Kidney (tissue), 13 donors: ENCODE measurements at regions not wholly inside any gene's neighbourhood (a gene's known extent, or its start where the extent isn't known, plus 50 kb on each side); places are given as distances from the start of the nearest gene placed in this dataset.

Experiments
- DNase-seq, 5 donors: peaks; one replicate each; pipeline ENCODE4 v3.0.0-alpha.2; 2013 to 2020
- FAIRE-seq: peaks from 2 replicates; lab custom pipeline; 2012; peaks lifted over from hg19 to GRCh38; lab: Jason Lieb, UNC
- H3K27ac ChIP-seq, 2 donors: one replicate each; pipeline ENCODE4 v1.7.0; 2013; ENCODE audit warnings: low read depth in 2 of 2, low read length in 2 of 2, inconsistent platforms in 1 of 2
- H3K27me3 ChIP-seq: one replicate; pipeline ENCODE4 v1.7.1; 2013; ENCODE audit warnings: low read length, inconsistent platforms; ENCODE audit not compliant: control insufficient read depth, insufficient read depth
- H3K36me3 ChIP-seq, 3 donors: one replicate each; pipeline versions ENCODE4 v1.7.0 to v1.7.1; 2013; ENCODE audit warnings: low read length in 3 of 3, control low read depth in 1 of 3, inconsistent platforms in 1 of 3; ENCODE audit not compliant: insufficient read depth in 3 of 3, control insufficient read depth in 2 of 3
- H3K4me1 ChIP-seq, 3 donors: one replicate each; pipeline versions ENCODE4 v1.7.0 to v1.7.1; 2013; ENCODE audit warnings: low read length in 3 of 3, inconsistent platforms in 1 of 3, low read depth in 1 of 3; ENCODE audit not compliant: control insufficient read depth in 2 of 3, insufficient read depth in 2 of 3
- H3K4me3 ChIP-seq, 3 donors: one replicate each; pipeline versions ENCODE4 v1.7.0 to v1.8.1; 2013; ENCODE audit warnings: low read length in 3 of 3, control low read depth in 1 of 3, inconsistent platforms in 1 of 3
- H3K9ac ChIP-seq, 3 donors: one replicate each; pipeline versions ENCODE4 v1.7.0 to v1.7.1; 2013; ENCODE audit warnings: low read length in 3 of 3, control low read depth in 1 of 3, inconsistent platforms in 1 of 3
- H3K9me3 ChIP-seq, 3 donors: one replicate each; pipeline versions ENCODE4 v1.7.0 to v1.7.1; 2013; ENCODE audit warnings: low read length in 3 of 3, control low read depth in 1 of 3, inconsistent platforms in 1 of 3; ENCODE audit not compliant: control insufficient read depth in 2 of 3, insufficient read depth in 1 of 3
- intact Hi-C: fragments of 100-400 bp; cut with DNase I; formaldehyde crosslinking; loops from one replicate; pipeline ENCODE4 v1.11.1; 2022
- TF ChIP-seq, protein P1 (sequence below): IDR thresholded peaks from 3 replicates; pipeline ENCODE4 v1.5.1; 2012; ENCODE audit warnings: mild to moderate bottlenecking, moderate library complexity, borderline replicate concordance; ENCODE audit not compliant: insufficient read depth; ENCODE audit errors: extremely low read depth
- donor health status: control.
- donor health status: control.
- donor health status: control.
- donor health status: control.
- donor health status: control.
- donor health status: DM: yes; HTN: yes; CAD: no.
- donor health status: Normal renal cell carcinoma (clear cell type).

DNA sequence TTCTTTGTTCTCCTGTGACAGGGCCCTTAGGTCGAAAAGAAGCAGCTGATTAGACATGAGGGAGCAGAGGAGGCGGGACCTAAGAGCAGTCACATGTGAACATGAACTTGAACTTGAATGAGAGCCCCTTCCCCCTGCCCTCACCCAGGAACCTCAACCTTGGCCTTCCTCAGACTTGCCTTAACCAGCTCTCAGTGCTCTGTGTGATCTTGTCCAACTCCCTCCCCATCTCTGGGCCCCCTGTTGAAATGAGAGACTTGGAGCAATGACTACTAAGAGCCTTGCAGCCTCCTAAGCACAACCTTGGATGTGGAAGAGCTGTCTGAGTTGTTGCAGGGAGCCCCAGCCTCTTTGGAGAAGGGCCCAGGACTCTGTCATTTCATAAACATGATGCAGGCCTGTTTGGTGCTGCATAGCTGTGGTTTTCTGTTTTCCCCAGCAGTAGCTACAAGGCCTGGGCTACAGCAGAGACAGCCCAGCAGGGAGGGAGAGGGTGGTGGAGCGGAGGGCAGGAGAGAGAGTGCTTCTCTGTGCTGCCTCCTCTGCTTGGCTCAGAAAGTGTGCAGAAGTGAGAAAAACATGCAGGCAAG lies 123.9 kb upstream of the ZMIZ1 start:
- H3K27me3 ChIP-seq: no peaks in the 10 kb centered on the region
- no peaks in the 10 kb centered on the region for H3K36me3 ChIP-seq
- FAIRE-seq (no peak), DNase-seq (peak in 4 of 5 donors; percentile 53 to 95 (median 80))
- TF ChIP-seq, protein P1, sequence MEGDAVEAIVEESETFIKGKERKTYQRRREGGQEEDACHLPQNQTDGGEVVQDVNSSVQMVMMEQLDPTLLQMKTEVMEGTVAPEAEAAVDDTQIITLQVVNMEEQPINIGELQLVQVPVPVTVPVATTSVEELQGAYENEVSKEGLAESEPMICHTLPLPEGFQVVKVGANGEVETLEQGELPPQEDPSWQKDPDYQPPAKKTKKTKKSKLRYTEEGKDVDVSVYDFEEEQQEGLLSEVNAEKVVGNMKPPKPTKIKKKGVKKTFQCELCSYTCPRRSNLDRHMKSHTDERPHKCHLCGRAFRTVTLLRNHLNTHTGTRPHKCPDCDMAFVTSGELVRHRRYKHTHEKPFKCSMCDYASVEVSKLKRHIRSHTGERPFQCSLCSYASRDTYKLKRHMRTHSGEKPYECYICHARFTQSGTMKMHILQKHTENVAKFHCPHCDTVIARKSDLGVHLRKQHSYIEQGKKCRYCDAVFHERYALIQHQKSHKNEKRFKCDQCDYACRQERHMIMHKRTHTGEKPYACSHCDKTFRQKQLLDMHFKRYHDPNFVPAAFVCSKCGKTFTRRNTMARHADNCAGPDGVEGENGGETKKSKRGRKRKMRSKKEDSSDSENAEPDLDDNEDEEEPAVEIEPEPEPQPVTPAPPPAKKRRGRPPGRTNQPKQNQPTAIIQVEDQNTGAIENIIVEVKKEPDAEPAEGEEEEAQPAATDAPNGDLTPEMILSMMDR: no peak
- no peak overlapping the region for H3K9ac ChIP-seq
- peaks cover 0 to 3% (median 3%) of the 10 kb centered on the region in 3 donors for H3K4me1 ChIP-seq
- H3K27ac ChIP-seq: no peak overlapping the region
- intact Hi-C loops: no loop called here
- no peaks in the 10 kb centered on the region for H3K9me3 ChIP-seq
- no peak overlapping the region for H3K4me3 ChIP-seq

GRCh38 chr10:78945838-78946237 lies 122.9 kb upstream of the ZMIZ1 start:
- Histone ChIP-seq H3K9me3 (no peaks in the 10 kb centered on the region), H3K4me1 (peaks cover 0 to 3% (median 3%) of the 10 kb centered on the region in 3 donors), H3K4me3 (no peak overlapping the region), H3K27ac (no peak overlapping the region), H3K9ac (no peak overlapping the region), H3K36me3 (no peaks in the 10 kb centered on the region), H3K27me3 (no peaks in the 10 kb centered on the region)
- no peak for DNase-seq
- TF ChIP-seq, protein P1: no peak
- no peak for FAIRE-seq
- intact Hi-C loops: no loop called here

- DNase-seq: no peak
- Histone ChIP-seq H3K9me3 (no peaks in the 10 kb centered on the region), H3K9ac (no peak overlapping the region), H3K4me1 (peaks cover 0 to 3% (median 3%) of the 10 kb centered on the region in 3 donors), H3K27me3 (no peaks in the 10 kb centered on the region), H3K4me3 (no peak overlapping the region), H3K36me3 (no peaks in the 10 kb centered on the region), H3K27ac (no peak overlapping the region)
- TF ChIP-seq, protein P1: no peak
- intact Hi-C loops: no loop called here
- no peak for FAIRE-seq
These were observed 121.5 kb upstream of the ZMIZ1 start for GRCh38 chr10:78947226-78947625.

GRCh38 chr10:78947733-78948132 lies 121.0 kb upstream of the ZMIZ1 start:
- no peaks in the 10 kb centered on the region for H3K36me3 ChIP-seq
- H3K27ac ChIP-seq: no peak overlapping the region
- H3K9ac ChIP-seq: no peak overlapping the region
- TF ChIP-seq, protein P1: no peak
- H3K27me3 ChIP-seq: no peaks in the 10 kb centered on the region
- FAIRE-seq: no peak
- peaks cover 0 to 3% (median 3%) of the 10 kb centered on the region in 3 donors for H3K4me1 ChIP-seq
- no peak for DNase-seq
- intact Hi-C loops: no loop called here
- no peak overlapping the region for H3K4me3 ChIP-seq
- no peaks in the 10 kb centered on the region for H3K9me3 ChIP-seq
